Epithelial cell of prostate (primary cell): ENCODE measurements at regions not wholly inside any gene's neighbourhood (a gene's known extent, or its start where the extent isn't known, plus 50 kb on each side); places are given as distances from the start of the nearest gene placed in this dataset.

Experiments
- DNase-seq: peaks from one replicate; pipeline ENCODE4 v3.0.0-alpha.2; 2011; ENCODE audit warnings: low read depth, low spot score
- H3K27ac ChIP-seq: fragments of 450-650 bp; 2 replicates; pipeline ENCODE4 v1.5.1; 2017; ENCODE audit warnings: mild to moderate bottlenecking

- DNase-seq = no peak
- H3K27ac ChIP-seq = no peak overlapping the region
These were observed 129.7 kb downstream of the FAXC start for GRCh38 chr6:99219788-99220187.

DNA sequence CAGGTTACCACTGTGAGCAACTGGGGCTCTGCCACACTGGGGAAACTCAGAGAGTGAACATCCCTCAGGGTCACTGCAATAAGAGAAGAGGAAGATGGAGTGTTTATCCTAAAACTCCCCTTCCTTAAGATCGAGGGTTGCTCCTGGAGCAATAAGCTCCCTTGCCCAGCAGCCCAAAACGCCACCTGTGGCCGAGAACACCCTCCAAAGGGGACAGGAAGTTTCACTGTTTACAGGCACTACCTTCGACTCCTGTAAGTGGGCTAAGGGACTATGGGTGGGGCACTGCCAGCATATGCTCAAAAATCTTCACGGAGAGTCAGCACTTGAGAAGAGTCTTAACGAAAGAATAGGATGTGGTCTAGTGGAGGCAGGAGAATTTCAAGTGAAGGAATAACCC is 132.5 kb downstream of the FAXC start:
- no peak overlapping the region for H3K27ac ChIP-seq
- no peak for DNase-seq

- DNase-seq = no peak
These were observed 153.4 kb downstream of the FAXC start for GRCh38 chr6:99195986-99196655.

DNA sequence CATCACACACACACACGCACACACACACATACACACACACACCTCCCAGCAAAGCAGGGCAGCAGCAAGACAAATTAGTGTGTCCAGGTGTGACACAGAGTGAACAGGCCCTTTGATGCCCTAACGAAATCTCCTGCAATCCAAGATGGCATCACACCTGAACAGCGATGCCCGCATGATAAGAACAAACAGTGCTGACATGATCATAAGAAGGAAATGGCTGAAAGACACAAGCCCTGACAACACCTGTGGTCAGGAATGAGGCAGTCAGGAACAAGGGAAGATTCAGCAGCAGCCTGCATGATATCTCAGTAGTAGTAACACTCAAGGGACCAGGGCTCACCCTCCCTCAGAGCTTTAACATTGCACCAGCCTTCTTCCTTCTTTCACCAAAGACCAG is 156.9 kb downstream of the FAXC start:
- peak; percentile 18 for DNase-seq
- peak overlapping the region; percentile 40 for H3K27ac ChIP-seq

More at GRCh38 chr6:99195986-99196655, 153.4 kb downstream of the FAXC start:
- no peak overlapping the region for H3K27ac ChIP-seq

GRCh38 chr6:99189823-99190721 is 159.4 kb downstream of the FAXC start:
- DNase-seq = no peak
- no peak overlapping the region for H3K27ac ChIP-seq

DNA sequence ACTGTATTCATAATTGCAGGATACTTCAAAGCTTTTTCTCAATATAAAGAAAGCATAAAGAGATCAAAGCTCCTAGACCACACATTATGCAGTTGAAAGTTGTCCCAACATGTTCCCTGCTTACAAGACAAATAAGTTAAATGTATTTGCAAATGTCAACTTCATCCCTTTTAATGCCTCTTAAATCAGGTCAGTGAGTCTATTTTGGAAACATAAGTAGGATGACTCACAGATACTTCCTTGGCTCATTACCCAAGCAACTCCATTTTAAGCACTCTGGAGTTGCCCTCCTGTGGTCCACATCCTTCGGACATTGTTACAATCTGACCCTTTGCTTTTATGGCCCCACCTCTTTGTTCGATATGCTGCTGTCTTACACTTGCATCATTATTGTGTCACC is 162.0 kb downstream of the FAXC start:
- H3K27ac ChIP-seq = peak overlapping the region; percentile 1
- peak; percentile 18 for DNase-seq

GRCh38 chr6:99186417-99186816 is 163.1 kb downstream of the FAXC start:
- no peak overlapping the region for H3K27ac ChIP-seq
- no peak for DNase-seq

GRCh38 chr6:99185525-99185924 is 163.9 kb downstream of the FAXC start:
- H3K27ac ChIP-seq = no peak overlapping the region
- no peak for DNase-seq

- H3K27ac ChIP-seq = no peak overlapping the region
- DNase-seq = no peak
These were observed 164.8 kb downstream of the FAXC start for GRCh38 chr6:99184696-99185095.

DNA sequence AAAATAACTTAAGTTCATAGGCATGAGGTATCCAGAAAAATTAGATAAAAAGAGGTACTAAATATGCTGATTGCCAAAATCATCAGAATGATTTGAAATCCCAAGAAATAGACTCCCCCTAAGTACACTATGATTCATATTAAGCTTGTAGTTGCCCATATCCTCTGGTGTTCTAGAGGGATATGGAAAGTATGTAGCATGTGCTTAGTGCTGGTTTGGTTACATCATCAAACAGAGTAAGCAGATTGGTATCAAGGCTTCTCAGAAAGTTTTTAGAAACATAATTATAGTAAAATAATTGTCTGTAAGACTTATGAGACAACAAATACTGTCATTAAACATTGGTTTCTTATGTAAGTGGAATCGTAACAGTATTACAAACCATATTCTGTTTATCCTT is 166.4 kb downstream of the FAXC start:
- no peak for DNase-seq

DNA sequence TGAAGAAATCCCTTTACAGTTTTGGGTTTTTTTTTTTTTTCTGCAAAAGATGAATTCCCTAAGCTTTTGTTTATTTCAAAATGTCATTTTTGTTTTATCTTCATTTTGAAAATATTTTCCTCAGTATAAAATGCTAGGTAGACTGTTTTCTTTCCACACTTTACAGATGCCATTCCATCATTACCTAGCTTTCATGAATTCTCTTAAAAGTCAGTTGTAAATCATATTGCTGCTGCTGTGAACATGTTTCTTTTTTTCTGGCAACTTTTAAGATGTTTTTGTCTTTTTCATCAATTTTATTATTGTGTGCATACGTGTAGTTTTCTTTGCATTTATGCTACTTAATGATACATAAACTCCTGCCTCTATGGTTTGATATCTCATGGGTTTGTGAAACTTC is 168.3 kb downstream of the FAXC start:
- no peak overlapping the region for H3K27ac ChIP-seq
- no peak for DNase-seq

More for the DNA sequence above, 166.4 kb downstream of the FAXC start:
- no peak overlapping the region for H3K27ac ChIP-seq

- peak; percentile 29 for DNase-seq
These were observed 171.3 kb downstream of the FAXC start for GRCh38 chr6:99178168-99178567.

DNA sequence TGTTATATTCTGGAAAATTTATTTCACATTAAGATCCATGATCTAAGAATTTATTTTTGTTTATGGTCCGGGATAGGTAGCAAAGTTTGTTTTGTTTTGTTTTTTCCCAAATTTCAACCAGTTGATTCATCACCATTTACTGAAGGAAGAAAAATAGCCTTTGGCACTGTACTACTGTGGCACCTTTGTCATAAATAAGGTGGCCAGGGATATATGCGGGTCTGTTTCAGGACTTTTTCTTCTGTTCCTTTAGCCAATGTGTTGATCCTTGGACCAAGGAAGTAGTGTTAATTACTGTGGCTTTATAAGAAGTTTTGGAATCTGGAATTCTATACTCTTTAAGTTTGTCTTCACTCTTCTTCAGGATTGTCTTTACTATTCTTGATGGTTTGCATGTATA is 171.7 kb downstream of the FAXC start:
- no peak for DNase-seq
- peak overlapping the region; percentile 31 for H3K27ac ChIP-seq

More at GRCh38 chr6:99178168-99178567, 171.3 kb downstream of the FAXC start:
- H3K27ac ChIP-seq = peak overlapping the region; percentile 31

- no peak for DNase-seq
- no peak overlapping the region for H3K27ac ChIP-seq
These were observed 183.6 kb downstream of the FAXC start for GRCh38 chr6:99165838-99166237.

DNA sequence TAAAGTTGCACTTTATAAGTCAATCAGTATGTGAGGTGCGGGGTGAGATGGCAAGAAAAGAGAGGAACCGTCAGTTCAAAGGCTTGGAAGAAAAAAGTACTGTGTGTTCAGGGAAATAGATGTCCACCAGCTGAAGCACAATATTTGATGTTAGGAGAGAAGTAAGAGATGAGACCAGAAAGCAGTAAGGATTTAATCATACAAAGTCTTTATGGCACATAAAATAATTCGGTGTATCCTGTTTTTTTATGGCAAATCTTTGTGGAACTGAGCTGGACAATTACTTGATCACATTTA is 197.2 kb downstream of the FAXC start:
- no peak for DNase-seq
- H3K27ac ChIP-seq = no peak overlapping the region

GRCh38 chr6:99151634-99152346 is 197.7 kb downstream of the FAXC start:
- H3K27ac ChIP-seq = no peak overlapping the region
- no peak for DNase-seq

DNA sequence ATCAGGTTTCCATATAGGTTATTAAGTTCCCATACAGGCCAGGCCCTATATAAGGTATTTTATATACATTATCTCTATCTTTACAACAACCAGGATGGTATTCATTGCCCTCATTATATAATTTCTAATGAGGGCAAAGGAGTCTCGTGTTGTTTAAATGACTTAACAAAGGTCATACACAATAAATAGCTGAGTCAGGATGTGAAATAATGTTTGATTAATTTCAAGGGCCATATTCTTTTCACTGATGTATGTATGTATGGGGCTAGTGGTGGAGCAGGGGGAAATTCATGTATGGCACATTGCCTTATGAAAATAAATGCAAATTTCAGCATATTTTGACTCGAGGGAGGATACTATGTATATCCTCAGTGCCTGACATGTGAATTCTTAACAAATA is 200.7 kb downstream of the FAXC start:
- no peak for DNase-seq
- no peak overlapping the region for H3K27ac ChIP-seq

DNA sequence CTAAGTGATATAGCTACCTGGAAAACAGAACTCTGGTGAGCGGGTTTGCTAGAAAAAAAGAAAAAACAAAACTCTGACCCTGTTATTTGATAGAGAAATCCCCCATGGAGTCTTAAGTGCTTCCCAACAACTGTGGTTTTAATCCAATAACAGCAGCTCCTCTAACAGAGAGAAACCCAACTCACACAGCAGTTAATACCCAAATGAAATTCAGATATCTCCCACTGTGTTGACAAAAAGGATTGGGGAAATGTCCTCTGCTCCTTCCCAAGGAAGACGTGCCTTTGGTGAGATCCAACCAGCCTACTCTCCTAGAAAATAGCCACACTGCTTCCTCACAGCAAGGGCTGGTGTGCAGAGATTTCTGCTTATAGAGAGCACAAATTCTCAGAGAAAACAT is 200.4 kb upstream of the FBXL4 start:
- no peak for DNase-seq
- no peak overlapping the region for H3K27ac ChIP-seq

DNA sequence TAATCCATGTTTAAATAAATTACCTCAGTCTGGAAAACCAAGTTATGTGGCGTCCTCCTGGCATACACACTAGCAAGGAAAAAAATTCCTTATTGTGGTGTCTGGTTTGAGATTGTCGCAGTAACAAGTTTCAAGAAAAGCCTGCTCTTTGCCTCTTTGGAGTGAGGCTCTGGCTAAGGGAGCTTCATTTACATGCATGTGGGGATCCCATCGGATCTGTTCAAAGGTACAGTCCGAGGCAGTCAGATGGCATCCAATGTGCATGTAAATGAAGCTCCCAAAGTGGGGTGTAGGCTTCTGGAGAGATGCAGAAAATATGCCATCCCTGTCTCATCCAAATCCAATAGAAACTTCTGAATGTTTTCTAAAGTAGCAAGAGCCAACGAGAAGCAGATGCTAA is 199.5 kb upstream of the FBXL4 start:
- no peak for DNase-seq
- H3K27ac ChIP-seq = no peak overlapping the region

GRCh38 chr6:99146711-99147110 is 199.0 kb upstream of the FBXL4 start:
- no peak overlapping the region for H3K27ac ChIP-seq
- no peak for DNase-seq

- DNase-seq = no peak
- H3K27ac ChIP-seq = no peak overlapping the region
These were observed 198.0 kb upstream of the FBXL4 start for GRCh38 chr6:99145738-99146137.
